HUES64 (cell line): ENCODE measurements at regions not wholly inside any gene's neighbourhood (a gene's known extent, or its start where the extent isn't known, plus 50 kb on each side); places are given as distances from the start of the nearest gene placed in this dataset.

Source experiments
- H3K27ac ChIP-seq: 2 replicates; pipeline ENCODE4 v1.7.0; 2013; ENCODE audit warnings: low read depth, low read length, inconsistent platforms
- H3K27me3 ChIP-seq: 2 replicates; pipeline ENCODE4 v1.6.1; 2013; ENCODE audit warnings: mild to moderate bottlenecking, low read length; ENCODE audit not compliant: insufficient read depth
- H3K36me3 ChIP-seq: 2 replicates; pipeline ENCODE4 v1.6.1; 2013; ENCODE audit warnings: mild to moderate bottlenecking, low read length; ENCODE audit not compliant: insufficient read depth
- H3K4me1 ChIP-seq: 2 replicates; pipeline ENCODE4 v1.6.1; 2013; ENCODE audit warnings: mild to moderate bottlenecking, low read length, moderate library complexity; ENCODE audit not compliant: insufficient read depth
- H3K4me3 ChIP-seq: 2 replicates; pipeline ENCODE4 v1.5.1; 2013; ENCODE audit warnings: mild to moderate bottlenecking, low read length, moderate library complexity
- H3K9ac ChIP-seq: 2 replicates; pipeline ENCODE4 v1.6.1; 2013; ENCODE audit warnings: mild to moderate bottlenecking, low read depth, low read length
- H3K9me3 ChIP-seq: 2 replicates; pipeline ENCODE4 v1.6.1; 2013; ENCODE audit warnings: low read depth, low read length; ENCODE audit not compliant: insufficient read depth
- WGBS: fragments of 150-250, 120-280 bp; methylation state at CpG from one replicate; pipeline ENCODE4 v1.1.7; 2013; ENCODE audit warnings: missing lambda C conversion rate; 5-methylcytosine and 5-hydroxymethylcytosine counted together

DNA sequence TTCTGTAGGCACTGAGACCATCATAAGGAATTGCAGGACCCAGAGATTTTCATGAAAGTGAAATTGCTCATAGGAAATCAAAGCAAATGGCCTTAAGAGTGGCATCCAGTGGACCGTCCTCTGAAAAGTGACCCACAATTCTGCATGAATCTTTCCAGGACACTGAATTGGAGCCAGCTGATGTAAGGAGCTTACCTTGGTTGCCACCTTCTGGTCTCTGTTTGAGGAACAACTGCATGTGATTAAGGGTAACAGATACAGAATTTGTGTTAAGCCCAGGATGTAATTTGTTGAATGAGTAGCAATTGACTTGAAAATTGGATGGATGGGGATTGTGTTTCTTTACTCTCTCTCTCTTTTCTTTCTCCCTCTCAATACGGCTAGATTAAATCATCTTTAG lies 49.9 kb upstream of the GAS1 start:
- Histone ChIP-seq H3K4me1 (no peaks in the 10 kb centered on the region), H3K27me3 (no peaks in the 10 kb centered on the region), H3K36me3 (no peaks in the 10 kb centered on the region), H3K27ac (no peak overlapping the region), H3K4me3 (no peak overlapping the region), H3K9me3 (no peaks in the 10 kb centered on the region), H3K9ac (no peak overlapping the region)
- WGBS: 48% methylated on average over 2 of the region's 2 CpGs

- H3K9ac ChIP-seq: no peak overlapping the region
- WGBS: 100% methylated on average over 1 of the region's 2 CpGs
Measured at GRCh38 chr9:86997951-86998350, 50.6 kb upstream of the GAS1 start.

DNA sequence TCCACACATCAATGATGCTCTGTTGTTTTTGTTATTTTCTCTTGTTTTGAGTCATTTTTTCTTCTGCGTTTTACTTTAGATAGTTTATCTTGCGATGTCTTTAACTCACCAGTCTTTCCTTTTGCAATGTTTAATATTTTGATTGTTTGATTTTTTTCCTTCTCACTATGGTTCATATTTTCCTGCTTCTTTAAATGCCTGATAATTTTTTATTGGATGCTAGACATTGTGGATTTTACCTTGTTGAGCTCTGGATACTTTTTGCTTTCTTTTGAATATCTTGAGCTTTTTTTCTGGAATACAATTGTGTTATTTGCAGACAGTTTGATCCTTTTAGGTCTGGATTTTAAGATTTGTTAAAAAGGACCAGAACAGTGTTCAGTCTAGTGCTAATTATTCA lies 55.2 kb upstream of the GAS1 start:
- H3K36me3 ChIP-seq: no peaks in the 10 kb centered on the region
- WGBS: no CpG with 5 or more reads among the region's 2 CpGs
- H3K27ac ChIP-seq: no peak overlapping the region
- H3K9ac ChIP-seq: no peak overlapping the region
- H3K27me3 ChIP-seq: no peaks in the 10 kb centered on the region
- no peak overlapping the region for H3K4me3 ChIP-seq
- H3K9me3 ChIP-seq: no peaks in the 10 kb centered on the region
- H3K4me1 ChIP-seq: no peaks in the 10 kb centered on the region

More at GRCh38 chr9:86997951-86998350, 50.6 kb upstream of the GAS1 start:
- Histone ChIP-seq H3K27me3 (no peaks in the 10 kb centered on the region), H3K27ac (no peak overlapping the region), H3K4me3 (no peak overlapping the region), H3K36me3 (no peaks in the 10 kb centered on the region), H3K9me3 (no peaks in the 10 kb centered on the region), H3K4me1 (no peaks in the 10 kb centered on the region)

- Histone ChIP-seq H3K9me3 (no peaks in the 10 kb centered on the region), H3K4me3 (no peak overlapping the region), H3K27me3 (no peaks in the 10 kb centered on the region), H3K27ac (no peak overlapping the region), H3K36me3 (no peaks in the 10 kb centered on the region), H3K9ac (no peak overlapping the region), H3K4me1 (no peaks in the 10 kb centered on the region)
Measured at GRCh38 chr9:87004016-87004415, 56.7 kb upstream of the GAS1 start.

- H3K27ac ChIP-seq: no peak overlapping the region
- 91% methylated on average over 4 of the region's 4 CpGs for WGBS
- H3K4me1 ChIP-seq: no peaks in the 10 kb centered on the region
- no peaks in the 10 kb centered on the region for H3K36me3 ChIP-seq
- H3K27me3 ChIP-seq: no peaks in the 10 kb centered on the region
- H3K9ac ChIP-seq: no peak overlapping the region
- H3K9me3 ChIP-seq: no peaks in the 10 kb centered on the region
- H3K4me3 ChIP-seq: no peak overlapping the region
Measured at GRCh38 chr9:87006956-87007355, 59.6 kb upstream of the GAS1 start.

- H3K4me1 ChIP-seq: no peaks in the 10 kb centered on the region
- H3K4me3 ChIP-seq: no peak overlapping the region
- no peaks in the 10 kb centered on the region for H3K27me3 ChIP-seq
- H3K36me3 ChIP-seq: no peaks in the 10 kb centered on the region
- H3K27ac ChIP-seq: no peak overlapping the region
- no peak overlapping the region for H3K9ac ChIP-seq
- WGBS: 96% methylated on average over 3 of the region's 4 CpGs
- H3K9me3 ChIP-seq: no peaks in the 10 kb centered on the region
Measured at GRCh38 chr9:87007711-87008366, 60.5 kb upstream of the GAS1 start.

GRCh38 chr9:87008667-87009066 lies 61.4 kb upstream of the GAS1 start:
- Histone ChIP-seq H3K9ac (no peak overlapping the region), H3K36me3 (no peaks in the 10 kb centered on the region), H3K27me3 (no peaks in the 10 kb centered on the region), H3K27ac (no peak overlapping the region), H3K4me1 (no peaks in the 10 kb centered on the region), H3K4me3 (no peak overlapping the region), H3K9me3 (no peaks in the 10 kb centered on the region)
- 97% methylated on average over 4 of the region's 4 CpGs for WGBS

GRCh38 chr9:87010626-87011025 lies 63.3 kb upstream of the GAS1 start:
- no peak overlapping the region for H3K27ac ChIP-seq
- no peaks in the 10 kb centered on the region for H3K9me3 ChIP-seq
- no peaks in the 10 kb centered on the region for H3K27me3 ChIP-seq
- WGBS: 88% methylated on average over 3 of the region's 3 CpGs
- H3K4me1 ChIP-seq: no peaks in the 10 kb centered on the region
- no peaks in the 10 kb centered on the region for H3K36me3 ChIP-seq
- no peak overlapping the region for H3K9ac ChIP-seq
- no peak overlapping the region for H3K4me3 ChIP-seq

DNA sequence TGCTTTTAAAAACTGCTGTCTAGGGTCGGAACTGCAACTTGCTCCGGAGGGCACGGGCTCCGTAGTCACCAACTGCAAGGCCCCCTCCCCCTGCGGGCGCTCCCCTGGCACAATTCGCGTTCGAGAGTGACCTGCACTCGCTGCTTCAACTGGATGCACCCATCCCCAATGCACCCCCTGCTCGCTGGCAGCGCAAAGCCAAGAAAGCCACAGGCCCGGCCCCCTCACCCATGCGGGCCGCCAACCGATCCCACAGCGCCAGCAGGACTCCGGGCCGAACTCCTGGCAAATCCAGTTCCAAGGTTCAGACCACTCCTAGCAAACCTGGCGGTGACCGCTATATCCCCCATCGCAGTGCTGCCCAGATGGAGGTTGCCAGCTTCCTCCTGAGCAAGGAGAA lies 64.2 kb upstream of the GAS1 start:
- Histone ChIP-seq H3K9ac (no peak overlapping the region), H3K36me3 (no peaks in the 10 kb centered on the region), H3K27ac (no peak overlapping the region), H3K9me3 (no peaks in the 10 kb centered on the region), H3K4me3 (no peak overlapping the region), H3K4me1 (no peaks in the 10 kb centered on the region), H3K27me3 (no peaks in the 10 kb centered on the region)
- 96% methylated on average over 22 of the region's 22 CpGs for WGBS

- Histone ChIP-seq H3K27me3 (no peaks in the 10 kb centered on the region), H3K27ac (no peak overlapping the region), H3K4me1 (no peaks in the 10 kb centered on the region), H3K9ac (no peak overlapping the region), H3K9me3 (no peaks in the 10 kb centered on the region), H3K4me3 (no peak overlapping the region), H3K36me3 (no peaks in the 10 kb centered on the region)
- whole genome bisulfite sequencing: 93% methylated on average over 3 of the region's 3 CpGs
Measured at GRCh38 chr9:87013490-87013889, 66.2 kb upstream of the GAS1 start.

- no peak overlapping the region for H3K4me3 ChIP-seq
- H3K27me3 ChIP-seq: no peaks in the 10 kb centered on the region
- H3K9me3 ChIP-seq: no peaks in the 10 kb centered on the region
- H3K9ac ChIP-seq: no peak overlapping the region
- H3K4me1 ChIP-seq: no peaks in the 10 kb centered on the region
- WGBS: 100% methylated on average over 1 of the region's 1 CpG
- no peak overlapping the region for H3K27ac ChIP-seq
- H3K36me3 ChIP-seq: no peaks in the 10 kb centered on the region
Measured at GRCh38 chr9:87014436-87014835, 67.1 kb upstream of the GAS1 start.

DNA sequence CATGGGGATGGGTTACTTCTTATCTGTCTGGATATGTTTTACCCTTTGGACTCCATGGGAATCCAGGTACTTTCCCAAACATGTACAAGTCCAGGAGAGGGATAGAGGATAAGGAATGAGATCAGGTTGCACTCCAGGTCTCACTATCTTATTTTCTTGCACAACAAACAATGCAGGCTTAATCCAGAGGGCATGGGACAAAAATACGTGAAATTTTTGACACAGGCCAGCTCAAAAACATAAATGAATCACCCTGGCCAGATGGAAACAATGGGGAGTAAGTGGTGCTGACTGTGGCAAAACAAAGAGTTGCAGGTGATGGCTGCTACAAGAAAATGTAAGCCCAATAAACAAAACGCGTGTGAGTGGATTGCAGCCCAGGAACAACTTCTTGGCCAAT lies 69.4 kb upstream of the GAS1 start:
- Histone ChIP-seq H3K27me3 (no peaks in the 10 kb centered on the region), H3K36me3 (no peaks in the 10 kb centered on the region), H3K9ac (no peak overlapping the region), H3K9me3 (no peaks in the 10 kb centered on the region), H3K4me1 (no peaks in the 10 kb centered on the region), H3K27ac (no peak overlapping the region), H3K4me3 (no peak overlapping the region)
- WGBS: 93% methylated on average over 3 of the region's 3 CpGs
